GM21515 (cell line): ENCODE measurements at regions not wholly inside any gene's neighbourhood (a gene's known extent, or its start where the extent isn't known, plus 50 kb on each side); places are given as distances from the start of the nearest gene placed in this dataset.
"Not testable (repeated sequence)": the region's sequence is repeated elsewhere in the genome, so short reads cannot be mapped to it uniquely, and the experiment has no call there.

ENCODE experiments used
- ATAC-seq: cut with Tn5 transposase; IDR thresholded peaks from one replicate; pipeline ENCODE4 v1.9.1; 2021; ENCODE audit not compliant: unreplicated experiment

GRCh38 chr2:208674919-208675318 is 268.3 kb downstream of the PTH2R start:
- ATAC-seq: no peak

DNA sequence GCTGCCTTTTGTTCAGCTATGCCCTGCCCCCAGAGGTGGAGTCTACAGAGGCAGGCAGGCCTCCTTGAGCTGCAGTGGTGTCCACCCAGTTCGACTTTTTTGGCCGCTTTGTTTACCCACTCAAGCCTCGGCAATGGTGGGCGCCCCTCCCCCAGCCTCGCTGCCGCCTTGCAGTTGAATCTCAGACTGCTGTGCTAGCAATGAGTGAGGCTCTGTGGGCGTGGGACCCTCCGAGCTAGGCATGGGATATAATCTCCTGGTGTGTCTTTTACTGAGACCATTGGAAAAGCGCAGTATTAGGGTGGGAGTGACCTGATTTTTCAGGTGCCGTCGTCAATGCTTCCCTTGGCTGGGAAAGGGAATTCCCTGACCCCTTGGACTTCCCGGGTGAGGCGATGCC is 279.3 kb downstream of the PTH2R start:
- not testable (repeated sequence) for ATAC-seq

DNA sequence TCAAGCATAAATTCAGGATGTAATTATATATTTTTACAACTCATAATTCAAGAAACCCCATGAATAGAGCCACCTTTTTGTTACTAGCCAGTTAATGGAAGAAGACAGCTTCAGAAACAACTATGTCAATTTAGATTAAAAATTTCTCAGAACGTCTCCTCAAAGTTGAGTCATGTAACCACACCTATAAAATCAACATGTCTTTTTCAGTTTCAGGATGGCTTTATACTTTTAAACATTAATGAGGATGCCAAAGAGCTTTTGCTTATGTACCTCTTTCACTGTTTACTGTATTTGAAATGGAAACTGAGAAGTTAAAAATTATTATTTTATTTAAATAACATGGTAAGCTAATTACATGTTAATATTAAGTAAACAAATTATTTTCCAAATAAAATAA is 280.1 kb downstream of the PTH2R start:
- no peak for ATAC-seq

DNA sequence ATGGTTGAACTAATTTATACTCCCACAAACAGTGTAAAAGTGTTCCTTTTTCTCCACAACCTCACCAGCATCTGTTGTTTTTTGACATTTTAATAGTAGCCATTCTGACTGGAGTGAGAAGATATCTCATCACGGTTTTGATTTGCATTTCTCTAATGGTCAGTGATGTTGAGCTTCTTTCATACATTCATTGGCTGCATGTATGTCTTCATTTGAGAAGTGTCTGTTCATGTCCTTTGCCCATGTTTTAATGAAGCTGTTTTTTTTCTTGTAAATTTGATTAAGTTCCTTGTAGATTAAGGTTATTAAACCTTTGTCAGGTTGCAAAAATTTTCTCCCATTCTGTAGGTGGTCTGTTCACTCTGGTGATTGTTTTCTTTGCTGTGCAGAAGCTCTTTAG is 281.1 kb downstream of the PTH2R start:
- not testable (repeated sequence) for ATAC-seq

GRCh38 chr2:208698114-208698513 is 291.5 kb downstream of the PTH2R start:
- ATAC-seq: no peak

- no peak for ATAC-seq
Observed at GRCh38 chr2:208708486-208708885, 301.9 kb downstream of the PTH2R start.

DNA sequence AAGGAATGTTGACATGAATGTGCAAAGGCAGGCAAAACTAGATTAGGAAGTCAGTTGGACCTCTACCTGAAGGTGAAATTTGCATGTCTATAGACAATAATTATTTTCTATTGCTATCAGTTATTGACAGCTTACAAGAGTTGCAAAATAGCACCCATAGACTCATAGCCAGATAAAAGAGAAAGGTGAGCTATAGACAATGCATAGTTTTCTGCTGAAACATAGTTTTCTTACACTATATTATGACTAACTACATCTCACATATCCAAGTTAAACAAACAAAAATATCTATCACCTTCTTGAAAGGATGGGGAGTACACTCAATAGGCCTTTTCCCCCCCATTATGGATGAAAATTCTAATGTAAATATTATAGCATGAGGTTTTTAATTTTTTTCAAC is 305.0 kb downstream of the PTH2R start:
- ATAC-seq: no peak

DNA sequence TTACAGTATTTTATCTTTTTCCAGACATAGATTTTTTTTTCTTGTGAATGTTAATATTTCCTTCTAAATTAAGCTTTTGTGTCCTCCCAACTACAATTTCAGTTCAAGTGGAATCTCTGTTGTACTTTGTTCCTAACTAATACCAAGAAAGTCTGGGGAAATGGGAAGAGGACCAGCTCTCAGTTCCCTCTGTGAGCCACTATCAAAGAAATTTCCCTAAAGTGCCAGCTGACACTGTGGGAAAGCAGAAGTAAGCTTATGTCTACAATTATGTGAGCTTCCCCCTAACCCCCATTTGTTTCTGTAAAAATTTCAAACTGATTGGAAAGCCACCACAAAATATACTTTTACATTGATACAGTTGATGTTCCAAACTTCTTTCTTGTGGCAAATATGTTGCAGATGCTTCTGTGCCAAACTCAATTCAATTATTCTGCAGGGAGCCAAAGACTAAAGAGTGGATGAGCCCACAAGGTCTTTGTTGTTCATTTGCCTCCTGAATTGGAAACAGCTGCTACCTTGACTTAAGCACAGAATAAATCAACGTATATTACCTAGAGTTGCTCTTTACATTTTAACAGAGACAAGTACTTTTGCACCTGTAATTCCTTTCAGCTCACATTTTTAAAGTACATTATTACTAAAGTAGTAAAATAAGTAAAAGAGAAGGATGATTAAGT is 306.6 kb downstream of the PTH2R start:
- ATAC-seq: no peak

DNA sequence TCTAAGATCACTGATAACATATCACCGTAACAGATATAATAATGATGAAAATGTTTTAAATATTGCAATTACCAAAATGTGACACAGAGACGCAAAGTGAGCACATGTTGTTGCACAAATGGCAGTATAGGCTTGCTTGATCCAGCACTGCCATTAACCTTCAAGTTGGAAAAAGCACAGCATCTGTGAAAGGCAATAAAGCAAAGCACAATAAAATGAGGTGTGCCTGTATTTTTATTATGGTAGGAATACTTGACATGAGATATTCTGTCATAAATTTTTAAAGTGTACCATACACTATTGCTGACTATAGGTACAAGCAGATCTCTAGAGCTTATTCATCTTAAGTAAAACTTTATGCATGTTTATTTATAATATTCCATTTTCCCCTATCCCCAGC is 312.2 kb downstream of the PTH2R start:
- no peak for ATAC-seq

- ATAC-seq: no peak
Observed at GRCh38 chr2:208722731-208723130, 316.1 kb downstream of the PTH2R start.

GRCh38 chr2:208725280-208725679 is 318.7 kb downstream of the PTH2R start:
- no peak for ATAC-seq

DNA sequence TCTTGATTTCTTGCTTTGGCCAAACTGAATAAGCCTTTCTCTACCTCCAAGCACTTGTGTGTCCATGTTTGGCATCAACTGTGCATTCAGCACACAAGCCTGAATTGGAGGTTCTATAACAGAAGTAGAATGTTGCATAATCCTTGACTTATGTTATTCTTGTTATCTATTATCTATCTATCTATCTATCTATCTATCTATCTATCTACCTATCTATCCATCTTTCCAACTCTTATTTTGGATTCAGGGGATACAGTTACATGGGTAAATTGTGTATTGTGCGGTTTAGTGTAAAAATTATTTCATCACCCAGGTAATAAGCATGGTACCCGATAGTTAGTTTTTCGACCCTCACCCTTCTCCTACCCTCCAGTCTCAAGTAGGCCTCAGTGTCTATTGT is 319.6 kb downstream of the PTH2R start:
- no peak for ATAC-seq

DNA sequence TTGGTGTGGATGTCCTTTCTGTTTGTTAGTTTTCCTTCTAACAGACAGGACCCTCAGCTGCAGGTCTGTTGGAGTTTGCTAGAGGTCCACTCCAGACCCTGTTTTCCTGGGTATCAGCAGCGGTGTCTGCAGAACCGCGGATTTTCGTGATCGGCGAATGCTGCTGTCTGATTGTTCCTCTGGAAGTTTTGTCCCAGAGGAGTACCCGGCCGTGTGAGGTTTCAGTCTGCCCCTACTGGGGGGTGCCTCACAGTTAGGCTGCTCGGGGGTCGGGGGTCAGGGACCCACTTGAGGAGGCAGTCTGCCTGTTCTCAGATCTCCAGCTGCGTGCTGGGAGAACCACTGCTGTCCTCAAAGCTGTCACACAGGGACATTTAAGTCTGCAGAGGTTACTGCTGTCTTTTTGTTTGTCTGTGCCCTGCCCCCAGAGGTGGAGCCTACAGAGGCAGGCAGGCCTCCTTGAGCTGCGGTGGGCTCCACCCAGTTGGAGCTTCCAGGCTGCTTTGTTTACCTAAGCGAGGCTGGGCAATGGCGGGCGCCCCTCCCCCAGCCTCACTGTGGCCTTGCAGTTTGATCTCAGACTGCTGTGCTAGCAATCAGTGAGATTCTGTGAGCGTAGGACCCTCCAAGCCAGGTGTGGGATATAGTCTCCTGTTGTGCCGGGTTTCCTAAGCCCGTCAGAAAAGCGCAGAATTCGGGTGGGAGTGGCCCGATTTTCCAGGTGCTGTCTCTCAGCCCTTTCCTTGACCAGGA is 345.2 kb downstream of the PTH2R start:
- not testable (repeated sequence) for ATAC-seq

DNA sequence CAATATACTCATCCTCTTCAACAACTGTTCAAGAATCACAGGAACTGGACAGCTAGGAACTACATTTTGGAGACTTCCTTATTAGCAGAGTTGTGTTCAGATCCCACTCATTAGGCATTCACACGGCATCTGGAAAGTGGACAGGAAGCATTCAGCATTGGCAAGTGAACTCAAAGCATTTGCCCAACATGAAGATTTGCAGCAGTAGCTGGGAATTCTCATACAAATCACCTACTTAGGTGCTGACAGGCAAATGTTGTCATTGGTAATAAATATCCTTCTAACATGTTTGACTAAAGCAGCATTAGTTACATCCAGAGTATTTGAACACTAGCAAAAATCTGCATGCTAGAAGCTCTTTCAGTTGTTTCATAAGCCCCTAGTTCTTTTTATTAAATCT is 350.8 kb downstream of the PTH2R start:
- no peak for ATAC-seq

DNA sequence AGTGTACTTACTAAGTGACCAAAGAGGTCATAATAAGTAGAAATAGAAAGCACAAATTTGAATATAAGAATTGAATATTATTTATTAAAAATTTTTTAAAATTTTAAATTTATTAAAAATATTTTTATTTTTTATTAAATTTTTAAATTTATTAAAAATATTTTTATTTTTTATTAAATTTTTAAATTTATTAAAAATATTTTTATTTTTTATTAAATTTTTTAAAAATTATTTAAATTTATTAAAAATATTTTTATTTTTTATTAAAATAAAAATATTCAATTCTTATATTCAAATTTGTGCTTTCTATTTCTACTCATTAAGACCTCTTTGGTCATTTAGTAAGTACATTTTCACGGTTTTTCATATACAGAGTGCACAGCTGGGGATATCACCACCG is 366.5 kb downstream of the PTH2R start:
- ATAC-seq: not testable (repeated sequence)

GRCh38 chr2:208781166-208781565 is 374.6 kb downstream of the PTH2R start:
- ATAC-seq: no peak

- no peak for ATAC-seq
Observed at GRCh38 chr2:208782097-208782496, 375.5 kb downstream of the PTH2R start.

GRCh38 chr2:208783184-208783583 is 376.6 kb downstream of the PTH2R start:
- no peak for ATAC-seq

GRCh38 chr2:208784774-208785173 is 378.2 kb downstream of the PTH2R start:
- not testable (repeated sequence) for ATAC-seq

DNA sequence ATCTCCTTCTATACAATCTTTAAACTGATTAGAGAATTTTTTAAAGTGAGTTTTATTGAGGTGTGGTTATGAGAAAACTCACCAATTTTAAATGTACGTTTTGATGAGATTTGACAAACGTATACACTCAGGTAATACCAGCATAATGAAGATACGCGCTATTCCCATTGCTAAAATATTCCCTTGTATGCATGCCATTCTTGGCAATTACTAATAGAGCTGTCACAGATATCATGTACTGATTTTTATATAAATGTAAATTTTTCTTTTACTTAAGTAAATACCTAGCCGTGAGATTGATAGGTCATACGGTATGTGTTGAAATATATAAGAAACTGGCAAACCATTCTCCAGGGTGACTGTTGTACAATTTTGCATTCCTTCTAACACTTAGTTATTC is 384.7 kb downstream of the PTH2R start:
- ATAC-seq: no peak

DNA sequence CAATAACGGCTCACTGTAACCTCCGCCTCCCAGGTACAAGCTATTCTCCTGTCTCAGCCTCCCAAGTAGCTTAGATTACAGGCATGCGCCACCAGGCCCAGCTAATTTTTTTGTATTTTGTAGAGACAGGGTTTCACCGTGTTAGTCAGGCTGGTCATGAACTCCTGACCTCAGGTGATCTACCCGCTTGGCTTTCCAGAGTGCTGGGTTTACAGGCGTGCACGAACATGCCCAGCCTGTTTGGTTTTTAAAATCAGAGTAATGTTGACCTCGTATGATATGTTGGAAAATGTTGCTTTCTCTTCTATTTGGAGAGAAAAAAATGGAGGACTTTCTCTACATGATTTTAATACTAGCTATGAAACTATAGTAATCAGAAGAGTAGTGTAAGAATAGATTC is 386.2 kb downstream of the PTH2R start:
- no peak for ATAC-seq

- no peak for ATAC-seq
Observed at GRCh38 chr2:208793434-208793833, 386.8 kb downstream of the PTH2R start.
